Neural cell (in vitro differentiated cells): ENCODE measurements at regions not wholly inside any gene's neighbourhood (a gene's known extent, or its start where the extent isn't known, plus 50 kb on each side); places are given as distances from the start of the nearest gene placed in this dataset.

Experiments
- CTCF ChIP-seq: fragments of 450-650 bp; IDR thresholded peaks from 2 replicates; pipeline ENCODE4 v1.5.1; 2014; ENCODE audit warnings: antibody characterized with exemption, mild to moderate bottlenecking, moderate library complexity; ENCODE audit not compliant: poor library complexity, severe bottlenecking
- EZH2 ChIP-seq: fragments of 200-600, 300-800 bp; shearing (Covaris generic), sonication (generic); IDR thresholded peaks from 2 replicates; pipeline ENCODE4 v1.6.1; 2014; ENCODE audit warnings: antibody characterized with exemption, low read length, borderline replicate concordance, mild to moderate bottlenecking; ENCODE audit not compliant: insufficient read depth, poor library complexity, severe bottlenecking
- SMC3 ChIP-seq: fragments of 450-650 bp; conservative IDR thresholded peaks from 2 replicates; pipeline ENCODE4 v1.6.1; 2014; ENCODE audit warnings: antibody characterized with exemption, mild to moderate bottlenecking, moderate library complexity; ENCODE audit not compliant: poor library complexity
- TAF1 ChIP-seq: IDR thresholded peaks from 2 replicates; pipeline ENCODE4 v1.6.1; 2012; ENCODE audit warnings: low read depth

DNA sequence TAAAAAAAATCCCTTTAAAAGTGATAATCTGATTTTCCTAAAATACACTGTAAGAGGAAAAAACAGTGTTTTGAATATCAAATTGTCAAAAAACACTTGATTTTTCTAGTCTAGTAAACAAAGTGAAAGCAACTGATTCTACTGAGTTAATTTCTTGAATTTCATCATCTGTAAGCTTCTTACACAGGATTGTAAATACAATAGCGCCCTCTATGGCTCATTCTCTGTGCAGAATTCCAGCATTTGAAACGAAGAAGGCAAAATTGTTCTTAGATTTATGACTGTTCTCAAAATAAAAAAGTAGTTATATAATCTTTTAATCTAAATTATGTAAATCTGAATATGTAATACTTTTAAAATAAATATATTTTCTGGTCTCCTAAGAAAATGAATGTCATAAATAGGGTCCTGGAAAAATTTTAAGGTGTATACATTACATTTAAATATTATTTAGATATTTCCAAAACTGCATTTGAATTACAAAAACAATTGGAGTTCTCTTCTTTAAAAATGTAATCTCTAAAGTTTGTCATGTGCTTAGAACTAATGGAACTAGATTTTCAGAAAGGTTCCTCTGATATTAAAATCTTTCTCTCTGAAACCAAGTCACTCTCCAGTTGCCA, 176.9 kb upstream of the MC4R start:
- TF ChIP-seq EZH2 (no peak), SMC3 (peak; percentile 90), CTCF (peak; percentile 86), TAF1 (no peak)
